IMR-90 (cell line): ENCODE measurements at regions not wholly inside any gene's neighbourhood (a gene's known extent, or its start where the extent isn't known, plus 50 kb on each side); places are given as distances from the start of the nearest gene placed in this dataset.

Experiments
- ATAC-seq: fragments of 200-7000 bp; cut with Tn5 transposase; 2 replicates; pipeline ENCODE4 v1.9.1; 2020; ENCODE audit warnings: low read depth, mild to moderate bottlenecking, moderate library complexity
- BruUV-seq: library from RNA; stranded (reverse); fragments of 400-500 nt; replicated peaks from 2 replicates; lab custom pipeline; 2021; lab: Mats Ljungman, UMichigan
- CTCF ChIA-PET: fragments of 300-600 bp; formaldehyde crosslinking; extraction: SDS; loops from one replicate; lab custom pipeline; 2021; ENCODE audit warnings: antibody characterized with exemption; lab: Yijun Ruan, JAX
- POLR2A ChIA-PET: fragments of 300-600 bp; sonication (Branson Sonifier 250); formaldehyde crosslinking; loops from one replicate; lab custom pipeline; 2022; ENCODE audit warnings: antibody characterized with exemption; ENCODE audit not compliant: unreplicated experiment; lab: Charles Lee
- DNase-seq: peaks from one replicate; pipeline ENCODE4 v3.0.0; 2013
- H2AFZ ChIP-seq: replicated peaks from 2 replicates; pipeline ENCODE3; 2013; ENCODE audit warnings: low read length, mild to moderate bottlenecking; ENCODE audit not compliant: poor library complexity
- H2AK5ac ChIP-seq: 2 replicates; pipeline ENCODE4 v1.6.1; 2013; ENCODE audit warnings: low read depth, low read length, inconsistent platforms
- H2AK9ac ChIP-seq: replicated peaks from 2 replicates; pipeline ENCODE3; 2013; ENCODE audit warnings: mild to moderate bottlenecking, low read depth, low read length, moderate library complexity; ENCODE audit not compliant: poor library complexity
- H2BK120ac ChIP-seq: 2 replicates; pipeline ENCODE4 v1.6.1; 2013; ENCODE audit warnings: low read depth, low read length, inconsistent platforms
- H2BK15ac ChIP-seq: 3 replicates; pipeline ENCODE4 v1.6.1; 2013; ENCODE audit warnings: low read depth, low read length, inconsistent platforms
- H2BK20ac ChIP-seq: 2 replicates; pipeline ENCODE4 v1.6.1; 2013; ENCODE audit warnings: low read depth, mild to moderate bottlenecking, inconsistent platforms, low read length, moderate library complexity
- H2BK5ac ChIP-seq: 2 replicates; pipeline ENCODE4 v1.6.1; 2013; ENCODE audit warnings: mild to moderate bottlenecking, low read depth, low read length, inconsistent platforms; ENCODE audit not compliant: poor library complexity, severe bottlenecking
- H3K14ac ChIP-seq: replicated peaks from 2 replicates; pipeline ENCODE4 v1.6.1; 2013; ENCODE audit warnings: low read depth, low read length, inconsistent platforms
- H3K18ac ChIP-seq: 2 replicates; pipeline ENCODE4 v1.6.1; 2013; ENCODE audit warnings: low read depth, low read length, control low read depth
- H3K23ac ChIP-seq: 2 replicates; pipeline ENCODE4 v1.6.1; 2013; ENCODE audit warnings: low read depth, low read length, inconsistent platforms
- H3K27ac ChIP-seq: 2 replicates; pipeline ENCODE4 v1.5.1; 2013; ENCODE audit warnings: mild to moderate bottlenecking, control low read depth, low read length; ENCODE audit not compliant: insufficient read depth
- H3K27me3 ChIP-seq: 2 replicates; pipeline ENCODE4 v1.6.1; 2013; ENCODE audit warnings: low read length; ENCODE audit not compliant: control insufficient read depth, insufficient read depth
- H3K36me3 ChIP-seq: 2 replicates; pipeline ENCODE4 v1.6.1; 2013; ENCODE audit warnings: low read length, mixed read lengths; ENCODE audit not compliant: control insufficient read depth, insufficient read depth
- H3K4ac ChIP-seq: 2 replicates; pipeline ENCODE4 v1.6.1; 2013; ENCODE audit warnings: low read depth, low read length, inconsistent platforms
- H3K4me1 ChIP-seq: 2 replicates; pipeline ENCODE4 v1.6.1; 2013; ENCODE audit warnings: low read length, mixed read lengths; ENCODE audit not compliant: control insufficient read depth, insufficient read depth
- H3K4me2 ChIP-seq: 2 replicates; pipeline ENCODE4 v1.6.1; 2013; ENCODE audit warnings: low read depth, mild to moderate bottlenecking, control low read depth, low read length, moderate library complexity
- H3K4me3 ChIP-seq: 2 replicates; pipeline ENCODE4 v1.5.1; 2013; ENCODE audit warnings: low read depth, mild to moderate bottlenecking, control low read depth, low read length, moderate library complexity; ENCODE audit not compliant: insufficient read depth
- H3K56ac ChIP-seq: 2 replicates; pipeline ENCODE4 v1.6.1; 2013; ENCODE audit warnings: low read length, inconsistent platforms; ENCODE audit not compliant: insufficient read depth; ENCODE audit errors: extremely low read depth
- H3K79me1 ChIP-seq, 2 experiments: 2 replicates each; pipeline ENCODE4 v1.6.1; 2013; ENCODE audit warnings: low read length in 2 of 2, inconsistent platforms in 1 of 2, low read depth in 1 of 2
- H3K9ac ChIP-seq: 2 replicates; pipeline ENCODE4 v1.6.1; 2013; ENCODE audit warnings: low read depth, low read length, control low read depth
- H3K9me1 ChIP-seq: 2 replicates; pipeline ENCODE4 v1.6.1; 2013; ENCODE audit warnings: low read length, inconsistent platforms; ENCODE audit not compliant: insufficient read depth
- H3K9me3 ChIP-seq: 2 replicates; pipeline ENCODE4 v1.6.1; 2013; ENCODE audit warnings: low read length; ENCODE audit not compliant: control insufficient read depth, insufficient read depth
- H4K20me1 ChIP-seq: 2 replicates; pipeline ENCODE4 v1.6.1; 2013; ENCODE audit warnings: low read length, inconsistent platforms; ENCODE audit not compliant: insufficient read depth
- H4K5ac ChIP-seq: 2 replicates; pipeline ENCODE4 v1.6.1; 2013; ENCODE audit warnings: mild to moderate bottlenecking, low read depth, low read length, control low read depth
- H4K8ac ChIP-seq, 2 experiments: 2 replicates each; pipeline ENCODE4 v1.6.1; 2013; ENCODE audit warnings: low read depth in 2 of 2, low read length in 2 of 2, control low read depth in 1 of 2, inconsistent platforms in 1 of 2
- H4K91ac ChIP-seq: 2 replicates; pipeline ENCODE4 v1.6.1; 2013; ENCODE audit warnings: low read depth, low read length, inconsistent platforms; ENCODE audit not compliant: insufficient read depth
- RFX5 ChIP-seq: IDR thresholded peaks from 2 replicates; pipeline ENCODE4 v1.8.0; 2012; ENCODE audit warnings: low read depth, mild to moderate bottlenecking, low read length, moderate library complexity
- WGBS, 2 experiments: methylation state at CpG; one replicate each; pipeline versions ENCODE4 v1.1.5 to v1.1.7; 2013; ENCODE audit warnings: missing lambda C conversion rate in 2 of 2; ENCODE audit not compliant: insufficient read length in 1 of 2; ENCODE audit errors: extremely low coverage in 2 of 2; 5-methylcytosine and 5-hydroxymethylcytosine counted together
- dilution Hi-C: fragments of 300-500 bp; cut with HindIII; formaldehyde crosslinking; loops from one replicate; pipeline ENCODE4 v1.14.3; 2018; ENCODE audit warnings: low sequenced_read_pairs; ENCODE audit not compliant: unreplicated experiment
- in situ Hi-C: fragments of 300-500 bp; cut with MboI; formaldehyde crosslinking; loops from 3 replicates; pipeline ENCODE4 v1.14.3; 2019; ENCODE audit warnings: low sequenced_read_pairs, inconsistent platforms, mixed read lengths
- intact Hi-C: fragments of 100-400 bp; cut with micrococcal nuclease; formaldehyde crosslinking; loops from 2 replicates; pipeline ENCODE4 v1.10.0; 2022

- ChIA-PET CTCF (no interaction called here), POLR2A (no interaction called here)
- Histone ChIP-seq H3K14ac (no peak overlapping the region), H4K5ac (no peak overlapping the region), H3K4me3 (no peak overlapping the region), H4K8ac (no peak overlapping the region), H3K27me3 (no peaks in the 10 kb centered on the region), H2BK5ac (no peak overlapping the region), H3K18ac (no peak overlapping the region), H3K9me3 (no peaks in the 10 kb centered on the region), H3K23ac (no peak overlapping the region), H3K9me1 (no peaks in the 10 kb centered on the region), H3K9ac (no peak overlapping the region), H2AK5ac (no peak overlapping the region), H3K4me2 (no peak overlapping the region), H2AFZ (no peak overlapping the region), H2BK20ac (no peak overlapping the region), H2BK15ac (no peak overlapping the region), H4K91ac (no peak overlapping the region), H3K79me1 (no peaks in the 10 kb centered on the region), H2AK9ac (no peak overlapping the region), H3K4ac (no peak overlapping the region), H3K36me3 (no peaks in the 10 kb centered on the region), H3K4me1 (no peaks in the 10 kb centered on the region), H3K27ac (no peak overlapping the region), H2BK120ac (no peak overlapping the region), H3K56ac (no peak overlapping the region), H4K20me1 (no peaks in the 10 kb centered on the region)
- no peak for ATAC-seq
- no peak for DNase-seq
- TF ChIP-seq RFX5 = no peak
- no TSS peak for BruUV-seq
- WGBS, 2 experiments = no CpG with 5 or more reads among the region's 1 CpG
- dilution Hi-C loops = no loop called here
- in situ Hi-C loops = no loop called here
- intact Hi-C loops = no loop called here
These were observed 158.2 kb upstream of the SFRP2 start for GRCh38 chr4:153947124-153947523.
